K562 (cell line): ENCODE measurements at regions not wholly inside any gene's neighbourhood (a gene's known extent, or its start where the extent isn't known, plus 50 kb on each side); places are given as distances from the start of the nearest gene placed in this dataset.

Source experiments
- CBFA2T2 ChIP-seq: fragments of 450-650 bp; conservative IDR thresholded peaks from 2 replicates; pipeline ENCODE4 v1.6.1; 2017; ENCODE audit warnings: mild to moderate bottlenecking
- CTCF ChIP-seq, 3 experiments: IDR thresholded peaks in 2 of 3; conservative IDR thresholded peaks in 1 of 3; 2 replicates each; pipeline ENCODE4 v1.5.1; 2011 to 2012; ENCODE audit warnings: low read length in 3 of 3, mild to moderate bottlenecking in 3 of 3, control low read depth in 2 of 3, improper control_type of control experiment in 1 of 3, inconsistent platforms in 1 of 3, low read depth in 1 of 3, mixed read lengths in 1 of 3, moderate library complexity in 1 of 3; ENCODE audit not compliant: insufficient read depth in 2 of 3
- FIP1L1 ChIP-seq: fragments of 200-400 bp; formaldehyde crosslinking; IDR thresholded peaks from 2 replicates; pipeline ENCODE4 v1.6.1; 2018; ENCODE audit warnings: mild to moderate bottlenecking, low read depth, low read length; ENCODE audit not compliant: poor library complexity, severe bottlenecking
- POLR2A ChIP-seq: fragments of 450-650 bp; conservative IDR thresholded peaks from 2 replicates; pipeline ENCODE4 v1.6.1; 2016
- RAD21 ChIP-seq, 2 experiments: fragments of 250-450 bp in 1 of 2; fragments of 450-650 bp in 1 of 2; sonication (Bioruptor Pico) in 1 of 2; formaldehyde crosslinking in 1 of 2; IDR thresholded peaks in 1 of 2; conservative IDR thresholded peaks in 1 of 2; 2 replicates each; pipeline versions ENCODE4 v1.4.0 to v1.8.0; 2020 to 2022; ENCODE audit warnings: mild to moderate bottlenecking in 2 of 2, moderate library complexity in 1 of 2
- SIN3A ChIP-seq, 2 experiments: fragments of 150-350 bp in 1 of 2; IDR thresholded peaks; 2 replicates each; pipeline ENCODE4 v1.6.1; 2011 to 2016; ENCODE audit warnings: borderline replicate concordance in 2 of 2, low read depth in 2 of 2, low read length in 2 of 2, mild to moderate bottlenecking in 2 of 2, moderate library complexity in 2 of 2; ENCODE audit not compliant: control insufficient read depth in 1 of 2
- STAG1 ChIP-seq: sonication (generic); formaldehyde crosslinking; IDR thresholded peaks from 2 replicates; pipeline ENCODE4 v1.5.0; 2020; ENCODE audit warnings: missing genetic modification reagents, borderline replicate concordance
- ZNF232 ChIP-seq: sonication (generic); formaldehyde crosslinking; IDR thresholded peaks from 2 replicates; pipeline ENCODE4 v1.8.0; 2022; ENCODE audit warnings: mild to moderate bottlenecking, missing genetic modification reagents
- ZNF644 ChIP-seq: fragments of 200-800 bp; sonication (Bioruptor generic); IDR thresholded peaks from 2 replicates; pipeline ENCODE4 v1.6.1; 2016; ENCODE audit warnings: low read depth, missing genetic modification characterization, missing compliant biosample characterization
- ZSCAN29 ChIP-seq: fragments of 450-650 bp; IDR thresholded peaks from 2 replicates; pipeline ENCODE4 v1.6.1; 2017

- TF ChIP-seq CTCF (IDR thresholded peaks at IDR 0.05 in 2 of 3, conservative IDR thresholded peaks at IDR 0.05 in 1 of 3; ENCODE audit: insufficient read depth in 2 of 3, low read depth in 1 of 3, low read length in 3 of 3) (no peak), RAD21 (CRISPR knock-in tag; conservative IDR thresholded peaks at IDR 0.05 in 1 of 2, IDR thresholded peaks at IDR 0.05 in 1 of 2) (no peak), SIN3A (IDR thresholded peaks at IDR 0.05; ENCODE audit: borderline replicate concordance in 2 of 2, control insufficient read depth in 1 of 2, low read depth in 2 of 2, low read length in 2 of 2) (no peak), ZNF232 (no peak), CBFA2T2 (no peak), STAG1 (CRISPR knock-in tag) (no peak), ZSCAN29 (no peak), POLR2A (no peak), FIP1L1 (no peak), ZNF644 (tag) (no peak)
These were observed 85.6 kb upstream of the CIBAR2 start for GRCh38 chr16:85197611-85198566.
